ENCODE measurements at regions not wholly inside any gene's neighbourhood (a gene's known extent, or its start where the extent isn't known, plus 50 kb on each side); places are given as distances from the start of the nearest gene placed in this dataset.

GRCh38 chr15:62428259-62428658 lies 263.2 kb upstream of the C2CD4B start:
- TF ChIP-seq RAD21 (conservative IDR thresholded peaks at IDR 0.05) (no peak), SMC3 (conservative IDR thresholded peaks at IDR 0.05; ENCODE audit: poor library complexity) (no peak), POLR2AphosphoS5 (IDR thresholded peaks at IDR 0.05) (no peak), EZH2 (IDR thresholded peaks at IDR 0.05; ENCODE audit: borderline replicate concordance, insufficient read depth, low read length, poor library complexity, severe bottlenecking) (no peak), TAF1 (IDR thresholded peaks at IDR 0.05; ENCODE audit: low read depth) (no peak), MXI1 (conservative IDR thresholded peaks at IDR 0.05; ENCODE audit: poor library complexity, severe bottlenecking) (no peak), CTCF (IDR thresholded peaks at IDR 0.05; ENCODE audit: poor library complexity, severe bottlenecking) (no peak), REST (IDR thresholded peaks at IDR 0.05; ENCODE audit: borderline replicate concordance) (no peak), EP300 (conservative IDR thresholded peaks at IDR 0.05; ENCODE audit: poor library complexity, severe bottlenecking) (no peak)
- Histone ChIP-seq H3K79me2 (replicated peaks; ENCODE audit: insufficient read depth, low read length) (no peaks in the 10 kb centered on the region), H3K9ac (ENCODE audit: low read length) (no peak overlapping the region), H3K9me2 (ENCODE audit: insufficient read depth, low read length) (no peaks in the 10 kb centered on the region), H3K4me3 (ENCODE audit: low read length) (no peak overlapping the region), H3K9me3 (ENCODE audit: low read length) (no peaks in the 10 kb centered on the region), H3F3A (ENCODE audit: insufficient read depth, low read length, poor library complexity, severe bottlenecking) (no peaks in the 10 kb centered on the region), H4K20me1 (ENCODE audit: insufficient read depth) (no peaks in the 10 kb centered on the region), H2AFZ (ENCODE audit: low read depth, low read length) (no peak overlapping the region), H3K27me3 (ENCODE audit: insufficient read depth, low read depth, low read length) (no peaks in the 10 kb centered on the region), H3K36me3 (ENCODE audit: insufficient read depth, low read length) (no peaks in the 10 kb centered on the region), H3K4me2 (ENCODE audit: low read length) (no peak overlapping the region), H3K27ac (ENCODE audit: low read length) (no peak overlapping the region)

DNA sequence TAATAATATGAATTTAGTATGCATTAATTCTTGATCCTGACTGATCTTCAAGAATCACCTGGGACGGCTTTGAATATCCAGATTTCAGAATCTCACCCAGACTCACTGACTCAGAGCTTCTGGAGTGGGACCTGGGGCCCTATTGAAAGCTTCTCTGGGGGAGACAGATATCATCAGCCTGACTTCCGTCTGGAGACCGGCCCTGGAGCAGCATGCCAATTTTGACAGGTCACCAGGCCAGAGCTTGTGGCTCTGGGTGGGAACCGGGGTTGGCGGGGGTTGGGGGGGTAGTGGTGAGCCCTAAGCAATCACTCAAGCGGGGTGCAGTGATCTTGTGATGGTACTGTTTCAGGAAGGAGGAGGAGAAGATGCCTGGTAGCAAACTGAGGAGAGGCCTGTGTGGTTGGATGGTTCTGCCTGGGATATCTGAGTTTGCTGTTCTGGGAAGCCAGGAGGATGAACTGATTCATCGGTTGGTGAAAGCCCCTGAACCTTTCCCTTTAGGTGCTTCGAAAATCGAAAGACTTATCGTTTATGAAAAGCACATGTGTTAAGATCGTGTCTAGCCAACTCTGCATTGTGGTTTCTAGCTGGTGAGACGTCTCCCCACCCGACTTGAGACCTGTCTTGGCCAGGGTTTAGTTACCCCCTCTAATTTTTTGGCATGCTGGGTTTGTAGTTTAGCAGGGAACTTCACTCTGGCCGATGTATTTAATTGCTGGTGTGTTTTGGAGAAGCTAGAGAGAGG lies 263.9 kb upstream of the C2CD4B start:
- no peaks in the 10 kb centered on the region for H3K79me2 ChIP-seq (replicated peaks; ENCODE audit: insufficient read depth, low read length)
- H3K9me3 ChIP-seq (ENCODE audit: low read length): no peaks in the 10 kb centered on the region
- no peaks in the 10 kb centered on the region for H3K27me3 ChIP-seq (ENCODE audit: insufficient read depth, low read depth, low read length)
- no peak overlapping the region for H3K4me2 ChIP-seq (ENCODE audit: low read length)
- no peaks in the 10 kb centered on the region for H3K36me3 ChIP-seq (ENCODE audit: insufficient read depth, low read length)
- no peak for TF ChIP-seq CTCF (IDR thresholded peaks at IDR 0.05; ENCODE audit: poor library complexity, severe bottlenecking)
- no peak for TF ChIP-seq TAF1 (IDR thresholded peaks at IDR 0.05; ENCODE audit: low read depth)
- TF ChIP-seq MXI1 (conservative IDR thresholded peaks at IDR 0.05; ENCODE audit: poor library complexity, severe bottlenecking): no peak
- TF ChIP-seq RAD21 (conservative IDR thresholded peaks at IDR 0.05): no peak
- TF ChIP-seq EZH2 (IDR thresholded peaks at IDR 0.05; ENCODE audit: borderline replicate concordance, insufficient read depth, low read length, poor library complexity, severe bottlenecking): no peak
- TF ChIP-seq EP300 (conservative IDR thresholded peaks at IDR 0.05; ENCODE audit: poor library complexity, severe bottlenecking): no peak
- no peak for TF ChIP-seq POLR2AphosphoS5 (IDR thresholded peaks at IDR 0.05)
- no peak for TF ChIP-seq REST (IDR thresholded peaks at IDR 0.05; ENCODE audit: borderline replicate concordance)
- no peak for TF ChIP-seq SMC3 (conservative IDR thresholded peaks at IDR 0.05; ENCODE audit: poor library complexity)
- no peak overlapping the region for H3K27ac ChIP-seq (ENCODE audit: low read length)
- H3K9me2 ChIP-seq (ENCODE audit: insufficient read depth, low read length): no peaks in the 10 kb centered on the region
- no peaks in the 10 kb centered on the region for H4K20me1 ChIP-seq (ENCODE audit: insufficient read depth)
- no peak overlapping the region for H3K4me3 ChIP-seq (ENCODE audit: low read length)
- no peak overlapping the region for H3K9ac ChIP-seq (ENCODE audit: low read length)
- H3F3A ChIP-seq (ENCODE audit: insufficient read depth, low read length, poor library complexity, severe bottlenecking): no peaks in the 10 kb centered on the region
- no peak overlapping the region for H2AFZ ChIP-seq (ENCODE audit: low read depth, low read length)
